Erythroblast (primary cell): ENCODE measurements at regions not wholly inside any gene's neighbourhood (a gene's known extent, or its start where the extent isn't known, plus 50 kb on each side); places are given as distances from the start of the nearest gene placed in this dataset.

Experiments
- DNase-seq, 2 experiments: peaks; one replicate each; lab custom pipeline; 2025; lab: John Stamatoyannopoulos, UW
- GATA1 ChIP-seq: IDR thresholded peaks from 2 replicates; pipeline ENCODE4 v1.6.1; 2011; ENCODE audit warnings: low read depth, mild to moderate bottlenecking, control low read depth, low read length, moderate library complexity
- POLR2A ChIP-seq: IDR thresholded peaks from 2 replicates; pipeline ENCODE4 v1.6.1; 2011; ENCODE audit warnings: mild to moderate bottlenecking, low read length

DNA sequence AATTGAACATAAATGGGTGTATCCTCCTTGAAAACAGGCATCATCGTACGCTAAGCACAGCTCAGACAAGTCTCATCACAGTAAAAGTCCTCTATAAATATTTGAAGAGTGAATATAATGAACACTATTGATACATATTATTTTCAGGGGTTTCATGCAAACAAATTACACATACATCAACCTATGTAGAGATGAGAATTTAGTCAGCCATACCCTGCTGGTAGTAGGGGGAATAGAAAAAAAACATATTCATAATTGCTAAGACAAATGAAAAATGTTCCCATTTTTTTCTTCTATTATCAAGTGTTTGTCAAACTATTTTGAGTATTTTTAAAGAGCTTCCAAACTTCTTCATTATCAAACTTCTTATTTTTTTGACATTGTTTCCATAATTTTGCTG is 205.6 kb upstream of the SOX5 start:
- DNase-seq: no peak
- TF ChIP-seq POLR2A (no peak), GATA1 (no peak)

DNA sequence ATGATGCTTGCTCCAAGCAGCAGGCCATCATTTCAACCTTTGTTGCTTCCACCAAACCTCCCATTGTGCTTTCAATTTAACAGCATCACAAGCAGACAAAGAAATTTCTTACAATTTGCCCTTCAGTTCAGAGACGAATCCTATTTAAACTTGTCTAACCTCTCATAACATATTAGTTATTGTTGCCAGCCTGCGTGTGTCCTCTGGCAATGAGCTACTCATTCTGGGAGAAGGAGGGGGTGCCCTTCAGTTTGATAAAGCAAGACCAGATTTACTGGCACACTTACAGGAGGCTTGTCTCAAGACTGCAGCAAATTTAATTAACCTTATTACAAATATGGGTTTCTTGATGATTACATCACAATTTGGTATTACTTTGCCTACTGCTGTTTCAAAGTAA is 203.6 kb upstream of the SOX5 start:
- TF ChIP-seq POLR2A (no peak), GATA1 (no peak)
- DNase-seq: no peak

DNA sequence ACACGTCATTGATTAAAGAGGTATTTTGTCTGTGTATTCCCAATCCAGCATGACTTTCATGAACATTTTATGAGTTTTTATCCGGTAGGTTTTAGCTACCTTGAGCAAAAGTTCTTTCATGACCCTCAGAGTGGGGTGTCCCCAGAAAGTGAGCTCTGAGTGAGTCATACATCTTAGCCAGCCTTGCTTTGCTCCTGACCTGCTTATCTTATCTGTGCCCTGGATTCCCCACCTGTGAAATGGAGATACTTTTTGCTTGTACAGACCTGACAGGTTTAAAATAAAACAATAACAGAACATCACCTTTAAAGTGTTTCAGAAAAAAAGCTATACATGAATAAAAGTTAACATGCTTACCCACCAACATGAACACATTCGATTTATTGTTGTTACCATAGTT is 202.8 kb upstream of the SOX5 start:
- DNase-seq: no peak
- no peak for TF ChIP-seq POLR2A
- TF ChIP-seq GATA1: no peak

DNA sequence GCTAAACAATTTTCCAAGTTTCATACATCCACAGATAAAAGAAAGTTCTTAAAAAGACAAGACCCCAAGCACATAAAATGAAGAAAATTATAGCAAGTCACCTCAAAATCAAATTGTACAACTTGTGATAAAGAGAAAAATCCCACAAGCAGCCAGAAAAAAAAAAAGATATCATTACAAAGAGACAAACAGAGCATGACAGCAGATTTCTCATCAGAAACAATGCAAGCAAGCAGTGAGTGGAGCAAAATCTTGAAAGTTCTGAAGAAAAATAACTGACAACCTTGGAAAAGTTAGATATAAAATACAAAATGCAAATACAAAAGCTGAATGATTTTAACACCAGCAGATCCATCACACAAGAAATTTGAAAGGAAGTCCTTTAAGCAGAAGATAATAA is 194.5 kb upstream of the SOX5 start:
- TF ChIP-seq POLR2A: no peak
- TF ChIP-seq GATA1: no peak
- DNase-seq: no peak

DNA sequence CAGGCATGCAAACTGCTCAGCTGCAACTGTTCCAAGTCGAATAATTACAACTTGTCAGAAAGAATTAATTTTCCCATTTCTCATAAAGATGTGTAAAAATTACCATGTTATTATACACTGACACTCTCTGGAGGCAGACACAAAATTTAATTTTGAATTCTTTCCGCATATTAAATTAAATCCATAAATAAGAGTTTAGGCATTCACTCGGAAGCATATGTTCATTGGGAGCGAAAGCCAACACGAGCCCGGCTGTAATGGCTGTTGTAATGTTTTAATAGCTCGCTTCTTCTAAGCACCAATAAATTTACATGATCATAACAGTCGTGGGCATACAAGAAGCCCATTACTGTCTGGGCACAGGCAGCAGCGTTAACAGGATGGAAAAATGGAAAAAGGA is 189.6 kb upstream of the SOX5 start:
- TF ChIP-seq GATA1: no peak
- TF ChIP-seq POLR2A: no peak
- DNase-seq: no peak

DNA sequence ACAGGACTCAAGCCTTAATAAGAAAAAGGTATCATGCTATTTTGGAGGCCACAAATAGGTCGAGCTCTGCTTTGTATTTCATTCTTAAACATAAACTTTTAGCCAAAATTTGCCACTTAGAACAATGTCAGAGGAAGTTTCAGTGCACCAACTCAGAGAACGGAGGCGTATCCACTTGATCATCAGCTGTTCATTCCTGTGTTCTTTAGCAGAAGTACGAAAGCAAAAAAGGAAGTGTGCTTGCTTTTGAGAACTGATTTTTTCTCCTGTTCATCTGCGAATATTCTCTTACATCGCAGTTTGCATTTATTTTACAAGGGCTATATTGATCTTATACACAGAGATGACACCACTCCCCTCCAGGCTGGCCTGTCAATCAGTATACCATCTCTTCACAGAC is 188.6 kb upstream of the SOX5 start:
- TF ChIP-seq POLR2A (no peak), GATA1 (no peak)
- DNase-seq: no peak

DNA sequence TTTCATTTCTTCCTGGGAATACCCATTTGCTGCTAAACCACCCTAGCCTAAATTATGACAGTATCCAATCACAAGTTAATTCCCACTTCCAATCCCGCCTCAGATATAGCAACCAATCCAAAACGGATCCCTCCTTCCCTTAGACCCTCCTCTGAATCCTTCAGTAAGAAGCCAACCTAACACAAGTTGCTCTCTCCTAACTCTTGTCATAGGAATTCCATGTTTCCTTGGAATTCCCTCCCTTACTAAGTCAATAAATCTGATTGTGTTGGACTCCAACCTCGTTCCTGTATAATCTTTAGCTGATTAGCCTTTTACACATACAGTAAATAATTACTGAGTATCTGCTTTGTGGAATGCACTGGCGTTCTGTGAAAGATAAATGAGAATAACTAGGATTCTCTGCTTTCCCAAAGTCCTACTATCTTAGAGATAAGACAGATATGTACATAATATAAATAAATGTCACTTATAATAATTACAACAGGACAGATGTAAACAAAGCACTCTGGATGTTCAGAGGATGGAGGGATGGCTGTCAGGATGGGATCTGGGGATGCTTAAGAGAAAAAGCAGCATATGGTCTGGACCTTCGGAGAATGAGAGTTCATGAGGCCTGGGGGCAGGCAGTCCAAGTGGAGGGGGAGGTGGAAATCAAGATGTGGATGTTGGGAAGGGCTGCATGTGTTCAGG is 185.8 kb upstream of the SOX5 start:
- no peak for TF ChIP-seq GATA1
- no peak for TF ChIP-seq POLR2A
- no peak for DNase-seq

DNA sequence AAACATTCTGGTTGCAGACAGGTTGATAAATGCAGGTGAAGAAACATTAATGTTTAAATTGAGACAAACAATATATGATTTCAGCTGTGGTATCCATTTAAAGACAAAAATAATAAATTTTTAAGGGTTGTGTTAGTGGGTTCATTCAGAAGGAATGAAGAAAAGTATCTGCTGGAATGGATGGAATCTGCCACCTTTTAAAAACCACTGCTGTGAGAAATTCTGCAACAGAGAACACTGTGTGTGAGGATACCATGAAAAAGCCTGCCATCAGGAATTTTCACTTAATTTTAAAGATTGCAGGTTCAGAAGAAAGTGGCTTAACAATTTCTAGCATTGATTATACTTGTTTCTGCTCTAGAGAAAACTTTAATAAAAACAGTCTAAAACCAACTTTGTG is 184.6 kb upstream of the SOX5 start:
- DNase-seq: no peak
- TF ChIP-seq POLR2A: no peak
- no peak for TF ChIP-seq GATA1

DNA sequence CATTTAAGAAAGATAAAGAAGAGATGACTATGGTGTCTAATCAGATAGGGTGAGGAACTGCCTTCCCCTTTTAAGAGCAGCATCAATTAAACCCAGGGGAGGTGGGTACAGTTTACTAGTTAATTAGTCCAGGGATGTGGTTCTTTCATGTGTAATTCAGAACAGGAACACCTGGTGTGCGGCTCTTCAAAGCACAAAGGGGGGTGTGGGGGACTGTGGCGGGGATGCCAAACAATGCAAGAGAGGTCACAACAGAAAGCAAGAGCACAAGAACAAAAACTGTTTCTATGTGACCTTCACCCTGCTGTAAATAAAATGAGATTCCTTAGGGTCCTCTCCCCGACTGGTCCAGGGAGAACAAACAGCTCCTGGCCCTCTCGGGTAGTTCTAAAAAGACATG is 183.9 kb upstream of the SOX5 start:
- TF ChIP-seq POLR2A (no peak), GATA1 (no peak)
- no peak for DNase-seq

DNA sequence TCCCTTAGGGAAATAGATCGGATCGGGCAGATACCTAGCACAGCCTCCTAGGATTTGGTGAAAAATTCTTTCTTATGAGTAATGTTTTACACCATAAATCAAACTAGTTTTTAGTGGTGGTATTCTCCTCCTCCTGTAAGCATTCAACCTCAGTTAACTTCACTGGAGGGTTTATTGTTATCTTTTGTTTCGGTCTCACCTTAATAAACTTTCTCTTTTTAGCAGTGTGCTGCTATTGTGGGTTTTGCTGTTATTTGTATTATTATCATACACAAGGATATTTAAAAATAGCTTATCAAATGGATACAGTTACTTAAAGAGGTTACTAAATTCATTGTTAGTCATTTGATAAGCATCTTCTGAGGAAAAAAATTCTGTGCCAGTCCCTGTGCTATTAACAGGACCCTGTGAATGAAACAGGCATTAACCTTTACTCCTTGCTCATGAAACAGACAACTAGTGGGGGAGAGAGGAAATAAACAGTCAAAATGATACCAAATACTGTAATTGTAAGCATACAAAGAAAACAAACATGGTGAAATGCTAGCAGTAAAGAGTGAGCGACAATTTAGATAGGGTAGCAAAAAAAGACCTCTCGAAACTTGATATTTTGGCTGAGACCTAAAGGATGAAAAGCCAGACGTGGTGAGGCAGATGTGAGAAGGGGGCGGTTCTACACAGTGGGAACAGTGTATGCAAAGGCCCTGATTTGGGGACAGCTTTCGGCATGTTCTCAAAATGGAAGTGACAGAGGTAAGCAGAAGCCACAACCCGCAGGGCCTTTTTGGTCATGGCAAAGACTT is 178.7 kb upstream of the SOX5 start:
- no peak for TF ChIP-seq POLR2A
- no peak for TF ChIP-seq GATA1
- DNase-seq: no peak

DNA sequence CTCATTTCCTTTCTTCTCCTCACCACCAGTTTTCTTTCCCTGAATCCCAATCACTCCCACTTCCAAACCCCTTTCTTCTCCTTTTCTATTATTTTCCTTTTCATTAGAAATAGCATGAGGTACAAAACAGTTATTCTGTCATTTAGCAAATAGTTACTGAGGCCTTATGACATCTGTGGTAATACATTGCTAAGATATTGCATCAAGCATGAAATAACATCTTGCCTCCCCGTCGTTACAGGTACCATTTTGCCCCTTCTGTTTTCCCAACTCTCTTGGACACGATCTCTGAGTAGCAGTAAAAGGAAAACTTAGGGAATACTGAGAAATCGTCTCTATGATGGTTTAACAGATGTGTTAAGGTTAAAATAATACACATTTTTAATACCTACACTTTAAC is 175.8 kb upstream of the SOX5 start:
- no peak for DNase-seq
- TF ChIP-seq POLR2A (no peak), GATA1 (no peak)

DNA sequence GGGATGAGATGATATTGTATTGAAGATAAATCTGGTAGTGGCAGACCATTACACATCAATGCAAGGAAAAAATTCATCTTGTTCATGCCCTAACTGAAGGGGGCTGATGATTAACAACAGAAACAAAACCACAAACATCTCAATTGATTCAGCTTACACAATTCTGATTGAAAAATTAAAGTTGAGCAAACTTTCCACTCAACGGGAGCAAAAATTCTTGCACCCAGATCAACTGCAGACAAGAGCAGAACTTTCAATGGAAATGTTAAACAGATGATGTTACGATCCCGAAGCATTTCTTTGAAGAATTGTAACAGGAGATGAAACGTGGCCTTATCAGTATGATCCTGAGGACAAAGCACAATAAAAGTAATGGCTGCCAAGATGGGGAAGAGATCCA is 172.4 kb upstream of the SOX5 start:
- no peak for DNase-seq
- TF ChIP-seq POLR2A (no peak), GATA1 (no peak)

DNA sequence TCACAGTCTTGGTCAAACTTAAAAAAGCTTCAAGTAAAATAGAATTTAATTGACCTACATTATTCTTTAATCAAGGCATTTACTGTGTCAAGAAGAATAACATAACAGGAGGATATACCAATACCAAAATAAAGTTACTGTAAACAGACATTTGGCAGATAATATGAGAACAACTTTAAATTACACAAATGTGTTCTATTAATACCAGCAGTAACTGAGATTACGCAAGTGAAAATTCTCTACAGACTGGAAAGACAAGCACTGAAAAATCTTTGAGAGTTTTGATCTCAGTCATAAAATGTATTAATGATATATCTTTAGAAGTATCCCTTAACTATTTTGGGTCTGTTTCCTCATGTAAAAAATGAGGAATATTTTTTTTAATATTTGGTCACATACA is 169.2 kb upstream of the SOX5 start:
- TF ChIP-seq GATA1 (no peak), POLR2A (no peak)

DNA sequence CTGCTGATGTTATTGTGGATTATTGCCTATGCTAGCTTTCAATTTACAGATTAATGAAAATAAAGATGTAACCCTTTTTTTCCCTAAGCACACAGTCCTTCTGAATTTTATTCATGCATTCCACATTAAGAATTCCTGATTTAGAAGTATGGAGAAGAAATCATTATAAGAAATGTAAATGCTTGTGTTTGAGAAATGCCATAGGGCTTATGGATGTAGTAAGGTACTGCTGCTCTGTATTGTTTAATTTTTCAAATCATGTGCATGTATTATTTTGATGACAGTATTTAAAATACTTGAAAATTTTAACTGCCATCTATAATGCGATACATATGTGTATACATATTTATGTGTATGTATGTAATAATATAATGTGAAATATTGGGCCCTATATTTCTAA is 167.1 kb upstream of the SOX5 start:
- TF ChIP-seq GATA1 (no peak), POLR2A (no peak)
- no peak for DNase-seq

More for the DNA sequence above, 169.2 kb upstream of the SOX5 start:
- DNase-seq: no peak

DNA sequence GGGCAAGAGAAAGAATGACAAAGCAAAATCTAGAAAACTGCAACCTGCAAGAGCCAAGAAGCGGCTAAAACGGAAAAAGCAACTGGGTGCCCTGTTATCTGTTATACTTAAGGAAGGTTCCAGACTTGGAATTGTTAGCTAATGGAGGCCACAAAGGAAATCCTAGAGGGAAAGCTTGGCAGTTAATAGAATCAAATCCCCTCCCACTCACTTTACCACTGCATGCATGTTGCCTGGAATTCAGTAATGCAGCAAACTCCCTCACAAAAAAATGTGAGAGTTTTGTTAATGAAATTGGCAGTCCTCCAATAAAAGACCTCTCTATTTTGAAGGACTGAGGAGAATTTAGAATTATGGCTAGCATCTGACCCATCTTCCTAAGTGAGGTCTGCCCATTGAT is 164.2 kb upstream of the SOX5 start:
- no peak for DNase-seq
- TF ChIP-seq POLR2A (no peak), GATA1 (no peak)
